SK-N-SH (cell line): ENCODE measurements at regions not wholly inside any gene's neighbourhood (a gene's known extent, or its start where the extent isn't known, plus 50 kb on each side); places are given as distances from the start of the nearest gene placed in this dataset.

Source experiments
- CTCF ChIA-PET: fragments of 300-600, 350-600 bp; formaldehyde crosslinking; extraction: SDS; loops from one replicate; lab custom pipeline; 2021; lab: Yijun Ruan, JAX
- POLR2A ChIA-PET: fragments of 350-600 bp; sonication (Branson Sonifier 250); formaldehyde crosslinking; extraction: SDS; loops from one replicate; lab custom pipeline; 2020; ENCODE audit warnings: antibody characterized with exemption, inconsistent platforms; lab: Yijun Ruan, JAX
- DNase-seq: peaks from one replicate; pipeline ENCODE4 v3.0.0; 2012
- H2AFZ ChIP-seq: fragments of 200-600 bp; sonication (generic); 2 replicates; pipeline ENCODE4 v1.8.1; 2016; ENCODE audit warnings: antibody characterized with exemption, mild to moderate bottlenecking, low read depth
- H3F3A ChIP-seq: fragments of 200-600 bp; sonication (generic); replicated peaks from 2 replicates; pipeline ENCODE3; 2016; ENCODE audit warnings: antibody characterized with exemption, mild to moderate bottlenecking; ENCODE audit not compliant: insufficient read depth
- H3K27ac ChIP-seq, 2 experiments: fragments of 200-500 bp in 1 of 2; fragments of 200-600 bp in 1 of 2; sonication (Bioruptor generic) in 1 of 2; sonication (generic), shearing (Covaris generic) in 1 of 2; 2 replicates each; pipeline versions ENCODE4 v1.5.1 to v1.6.1; 2014 to 2016; ENCODE audit warnings: low read depth in 2 of 2, inconsistent platforms in 1 of 2, low read length in 1 of 2, mild to moderate bottlenecking in 1 of 2, mixed read lengths in 1 of 2
- H3K27me3 ChIP-seq: fragments of 200-600 bp; sonication (generic), shearing (Covaris generic); 2 replicates; pipeline ENCODE4 v1.6.1; 2016; ENCODE audit warnings: mixed run types; ENCODE audit not compliant: insufficient read depth
- H3K36me3 ChIP-seq, 2 experiments: fragments of 200-500 bp in 1 of 2; fragments of 200-600 bp in 1 of 2; sonication (Bioruptor generic) in 1 of 2; sonication (generic) in 1 of 2; replicated peaks in 1 of 2; 2 replicates each; pipeline versions ENCODE3 to v1.5.1; 2014 to 2016; ENCODE audit warnings: low read length in 1 of 2, mild to moderate bottlenecking in 1 of 2; ENCODE audit not compliant: insufficient read depth in 2 of 2, control insufficient read depth in 1 of 2
- H3K4me1 ChIP-seq, 2 experiments: fragments of 200-500 bp in 1 of 2; fragments of 200-600 bp in 1 of 2; sonication (Bioruptor generic) in 1 of 2; sonication (generic), shearing (Covaris generic) in 1 of 2; 2 replicates each; pipeline versions ENCODE4 v1.5.1 to v1.6.1; 2014 to 2016; ENCODE audit warnings: low read depth in 1 of 2, low read length in 1 of 2, mixed run types in 1 of 2; ENCODE audit not compliant: insufficient read depth in 2 of 2, control insufficient read depth in 1 of 2
- H3K4me2 ChIP-seq: fragments of 200-600 bp; sonication (generic), shearing (Covaris generic); 2 replicates; pipeline ENCODE4 v1.6.1; 2017; ENCODE audit warnings: mixed run types
- H3K4me3 ChIP-seq, 2 experiments: fragments of 200-500 bp in 1 of 2; fragments of 200-600 bp in 1 of 2; sonication (Bioruptor generic) in 1 of 2; sonication (generic), shearing (Covaris generic) in 1 of 2; 2 replicates each; pipeline versions ENCODE4 v1.5.1 to v1.8.1; 2014 to 2016; ENCODE audit warnings: low read depth in 2 of 2, inconsistent platforms in 1 of 2, low read length in 1 of 2, mild to moderate bottlenecking in 1 of 2, mixed read lengths in 1 of 2, moderate library complexity in 1 of 2
- H3K79me2 ChIP-seq: fragments of 200-600 bp; sonication (generic); 2 replicates; pipeline ENCODE4 v1.8.1; 2017; ENCODE audit warnings: mild to moderate bottlenecking; ENCODE audit not compliant: insufficient read depth
- H3K9ac ChIP-seq: fragments of 200-600 bp; sonication (generic); 2 replicates; pipeline ENCODE4 v1.6.1; 2017; ENCODE audit warnings: mixed run types
- H3K9me2 ChIP-seq: fragments of 200-600 bp; sonication (generic); 2 replicates; pipeline ENCODE4 v1.6.1; 2017; ENCODE audit warnings: mixed run types
- H3K9me3 ChIP-seq: fragments of 200-600 bp; sonication (generic); 2 replicates; pipeline ENCODE4 v1.6.1; 2017; ENCODE audit warnings: mixed run types, mild to moderate bottlenecking, moderate library complexity
- H4K20me1 ChIP-seq: fragments of 200-600 bp; sonication (generic); 2 replicates; pipeline ENCODE4 v1.6.1; 2017; ENCODE audit warnings: mild to moderate bottlenecking, mixed run types; ENCODE audit not compliant: insufficient read depth
- CHD2 ChIP-seq: fragments of 150-350 bp; IDR thresholded peaks from 2 replicates; pipeline ENCODE4 v1.6.1; 2018; ENCODE audit warnings: low read length; ENCODE audit not compliant: partially characterized antibody
- ELF1 ChIP-seq: IDR thresholded peaks from 2 replicates; pipeline ENCODE4 v1.4.0; 2012
- EZH2phosphoT487 ChIP-seq: fragments of 200-600 bp; sonication (generic); IDR thresholded peaks from 2 replicates; pipeline ENCODE4 v1.6.1; 2017; ENCODE audit warnings: low read depth, mixed run types, mild to moderate bottlenecking, antibody characterized with exemption, moderate library complexity, borderline replicate concordance
- NFIC ChIP-seq: IDR thresholded peaks from 2 replicates; pipeline ENCODE4 v1.4.0; 2012; ENCODE audit warnings: borderline replicate concordance
- POLR2AphosphoS5 ChIP-seq: IDR thresholded peaks from 2 replicates; pipeline ENCODE4 v1.6.1; 2012; ENCODE audit warnings: low read depth, low read length
- RAD21 ChIP-seq: IDR thresholded peaks from 2 replicates; pipeline ENCODE4 v1.6.1; 2012; ENCODE audit warnings: mild to moderate bottlenecking, low read length
- RXRA ChIP-seq: IDR thresholded peaks from 2 replicates; pipeline ENCODE4 v1.4.0; 2012; ENCODE audit warnings: low read depth, mild to moderate bottlenecking, borderline replicate concordance
- SIN3A ChIP-seq: IDR thresholded peaks from 2 replicates; pipeline ENCODE4 v1.6.1; 2012; ENCODE audit warnings: low read depth, mild to moderate bottlenecking, low read length, moderate library complexity, borderline replicate concordance
- SMC3 ChIP-seq: IDR thresholded peaks from 2 replicates; pipeline ENCODE4 v1.6.1; 2012; ENCODE audit warnings: low read depth, low read length, improper control_type of control experiment
- YY1 ChIP-seq: IDR thresholded peaks from 2 replicates; pipeline ENCODE4 v1.4.0; 2012; ENCODE audit warnings: low read depth, mild to moderate bottlenecking
- WGBS: methylation state at CpG from one replicate; pipeline ENCODE4 v1.1.6; 2017; ENCODE audit warnings: low lambda C conversion rate; 5-methylcytosine and 5-hydroxymethylcytosine counted together
- TF ChIP-seq, protein P1 (sequence below): fragments of 150-350 bp; IDR thresholded peaks from 2 replicates; pipeline ENCODE4 v1.6.1; 2017; ENCODE audit warnings: antibody characterized with exemption, low read length, low read depth, borderline replicate concordance
- TF ChIP-seq, protein P2 (sequence below): IDR thresholded peaks from 2 replicates; pipeline ENCODE4 v1.4.0; 2012; ENCODE audit warnings: low read depth, borderline replicate concordance
- TF ChIP-seq, protein P3 (sequence below): IDR thresholded peaks from 2 replicates; pipeline ENCODE4 v1.6.1; 2012; ENCODE audit warnings: mild to moderate bottlenecking, low read depth, low read length, moderate library complexity
- TF ChIP-seq, protein P4 (sequence below): IDR thresholded peaks from 2 replicates; pipeline ENCODE4 v1.4.0; 2012; ENCODE audit warnings: low read depth, borderline replicate concordance
- TF ChIP-seq, protein P5 (sequence below): IDR thresholded peaks from 2 replicates; pipeline ENCODE4; 2012

DNA sequence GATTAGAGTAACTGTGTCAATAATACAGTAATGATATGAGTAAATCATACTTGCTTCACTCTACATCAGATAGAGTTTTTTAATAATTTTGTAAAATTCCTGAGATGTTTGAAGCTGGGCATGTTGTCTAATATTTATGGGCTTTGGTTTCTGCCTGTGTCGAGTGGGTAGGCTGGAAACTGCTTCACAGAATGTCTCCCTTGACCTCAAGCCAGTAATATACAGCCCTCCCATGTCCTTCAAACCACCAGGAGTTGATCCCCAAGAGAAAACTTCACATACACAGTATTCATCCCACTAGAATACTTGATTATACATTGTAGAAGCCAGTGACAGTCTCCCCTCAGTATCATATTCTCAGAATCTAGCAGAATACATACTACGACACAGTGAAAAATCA lies 284.8 kb upstream of the TENM3 start:
- whole genome bisulfite sequencing = 47% methylated on average over 2 of the region's 2 CpGs

DNA sequence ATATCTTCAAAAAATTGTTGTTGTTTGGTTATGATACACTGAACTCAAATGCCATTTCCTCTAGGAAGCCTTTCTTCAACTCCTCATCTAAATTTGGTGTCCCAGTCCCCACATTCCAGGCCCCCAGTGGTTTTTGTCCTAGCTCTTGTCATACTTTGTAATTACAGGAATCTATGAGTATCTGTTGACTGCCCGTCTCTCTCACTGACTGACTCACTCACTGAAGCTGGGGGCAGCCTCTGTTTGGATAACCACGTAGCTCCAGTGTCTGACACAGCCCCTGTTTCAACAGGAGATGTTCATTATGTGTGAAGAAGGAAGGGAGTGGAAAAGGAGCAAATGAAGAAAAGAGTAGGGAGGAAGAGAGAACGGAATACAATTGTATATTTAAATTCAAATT lies 284.1 kb upstream of the TENM3 start:
- no peak for DNase-seq
- 17% methylated on average over 3 of the region's 3 CpGs for WGBS
- Histone ChIP-seq H4K20me1 (no peaks in the 10 kb centered on the region), H3K9me2 (no peaks in the 10 kb centered on the region), H3K36me3 (no peaks in the 10 kb centered on the region), H3K4me1 (peaks cover 0 to 22% of the 10 kb centered on the region in 2 experiments; a peak in 3 of 4 replicates), H3K79me2 (no peaks in the 10 kb centered on the region), H3K4me3 (no peak overlapping the region), H3K9ac (no peak overlapping the region; the same call in 1 of the 2 replicates), H3K9me3 (no peaks in the 10 kb centered on the region), H3K27ac (peak overlapping the region; percentile 58 to 69; a peak in 3 of 4 replicates), H3F3A (peaks cover 12% of the 10 kb centered on the region), H3K4me2 (peak overlapping the region; percentile 21; the same call in 1 of the 2 replicates), H2AFZ (no peak overlapping the region), H3K27me3 (no peaks in the 10 kb centered on the region)
- ChIA-PET POLR2A (no interaction called here), CTCF (interaction anchor here (1.1 kb wide), 1 partner anchor 15 kb away, joined by 3 read pairs; no protein-coding TSS in a partner anchor)
- TF ChIP-seq EZH2phosphoT487 (no peak), SIN3A (no peak), NFIC (no peak), YY1 (no peak), CHD2 (no peak), RXRA (no peak), SMC3 (no peak), RAD21 (no peak), POLR2AphosphoS5 (no peak)
- TF ChIP-seq, protein P1, sequence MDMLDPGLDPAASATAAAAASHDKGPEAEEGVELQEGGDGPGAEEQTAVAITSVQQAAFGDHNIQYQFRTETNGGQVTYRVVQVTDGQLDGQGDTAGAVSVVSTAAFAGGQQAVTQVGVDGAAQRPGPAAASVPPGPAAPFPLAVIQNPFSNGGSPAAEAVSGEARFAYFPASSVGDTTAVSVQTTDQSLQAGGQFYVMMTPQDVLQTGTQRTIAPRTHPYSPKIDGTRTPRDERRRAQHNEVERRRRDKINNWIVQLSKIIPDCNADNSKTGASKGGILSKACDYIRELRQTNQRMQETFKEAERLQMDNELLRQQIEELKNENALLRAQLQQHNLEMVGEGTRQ = no peak
- TF ChIP-seq, protein P2, sequence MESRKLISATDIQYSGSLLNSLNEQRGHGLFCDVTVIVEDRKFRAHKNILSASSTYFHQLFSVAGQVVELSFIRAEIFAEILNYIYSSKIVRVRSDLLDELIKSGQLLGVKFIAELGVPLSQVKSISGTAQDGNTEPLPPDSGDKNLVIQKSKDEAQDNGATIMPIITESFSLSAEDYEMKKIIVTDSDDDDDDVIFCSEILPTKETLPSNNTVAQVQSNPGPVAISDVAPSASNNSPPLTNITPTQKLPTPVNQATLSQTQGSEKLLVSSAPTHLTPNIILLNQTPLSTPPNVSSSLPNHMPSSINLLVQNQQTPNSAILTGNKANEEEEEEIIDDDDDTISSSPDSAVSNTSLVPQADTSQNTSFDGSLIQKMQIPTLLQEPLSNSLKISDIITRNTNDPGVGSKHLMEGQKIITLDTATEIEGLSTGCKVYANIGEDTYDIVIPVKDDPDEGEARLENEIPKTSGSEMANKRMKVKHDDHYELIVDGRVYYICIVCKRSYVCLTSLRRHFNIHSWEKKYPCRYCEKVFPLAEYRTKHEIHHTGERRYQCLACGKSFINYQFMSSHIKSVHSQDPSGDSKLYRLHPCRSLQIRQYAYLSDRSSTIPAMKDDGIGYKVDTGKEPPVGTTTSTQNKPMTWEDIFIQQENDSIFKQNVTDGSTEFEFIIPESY = no peak
- TF ChIP-seq, protein P3, sequence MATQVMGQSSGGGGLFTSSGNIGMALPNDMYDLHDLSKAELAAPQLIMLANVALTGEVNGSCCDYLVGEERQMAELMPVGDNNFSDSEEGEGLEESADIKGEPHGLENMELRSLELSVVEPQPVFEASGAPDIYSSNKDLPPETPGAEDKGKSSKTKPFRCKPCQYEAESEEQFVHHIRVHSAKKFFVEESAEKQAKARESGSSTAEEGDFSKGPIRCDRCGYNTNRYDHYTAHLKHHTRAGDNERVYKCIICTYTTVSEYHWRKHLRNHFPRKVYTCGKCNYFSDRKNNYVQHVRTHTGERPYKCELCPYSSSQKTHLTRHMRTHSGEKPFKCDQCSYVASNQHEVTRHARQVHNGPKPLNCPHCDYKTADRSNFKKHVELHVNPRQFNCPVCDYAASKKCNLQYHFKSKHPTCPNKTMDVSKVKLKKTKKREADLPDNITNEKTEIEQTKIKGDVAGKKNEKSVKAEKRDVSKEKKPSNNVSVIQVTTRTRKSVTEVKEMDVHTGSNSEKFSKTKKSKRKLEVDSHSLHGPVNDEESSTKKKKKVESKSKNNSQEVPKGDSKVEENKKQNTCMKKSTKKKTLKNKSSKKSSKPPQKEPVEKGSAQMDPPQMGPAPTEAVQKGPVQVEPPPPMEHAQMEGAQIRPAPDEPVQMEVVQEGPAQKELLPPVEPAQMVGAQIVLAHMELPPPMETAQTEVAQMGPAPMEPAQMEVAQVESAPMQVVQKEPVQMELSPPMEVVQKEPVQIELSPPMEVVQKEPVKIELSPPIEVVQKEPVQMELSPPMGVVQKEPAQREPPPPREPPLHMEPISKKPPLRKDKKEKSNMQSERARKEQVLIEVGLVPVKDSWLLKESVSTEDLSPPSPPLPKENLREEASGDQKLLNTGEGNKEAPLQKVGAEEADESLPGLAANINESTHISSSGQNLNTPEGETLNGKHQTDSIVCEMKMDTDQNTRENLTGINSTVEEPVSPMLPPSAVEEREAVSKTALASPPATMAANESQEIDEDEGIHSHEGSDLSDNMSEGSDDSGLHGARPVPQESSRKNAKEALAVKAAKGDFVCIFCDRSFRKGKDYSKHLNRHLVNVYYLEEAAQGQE = no peak
- TF ChIP-seq, protein P4, sequence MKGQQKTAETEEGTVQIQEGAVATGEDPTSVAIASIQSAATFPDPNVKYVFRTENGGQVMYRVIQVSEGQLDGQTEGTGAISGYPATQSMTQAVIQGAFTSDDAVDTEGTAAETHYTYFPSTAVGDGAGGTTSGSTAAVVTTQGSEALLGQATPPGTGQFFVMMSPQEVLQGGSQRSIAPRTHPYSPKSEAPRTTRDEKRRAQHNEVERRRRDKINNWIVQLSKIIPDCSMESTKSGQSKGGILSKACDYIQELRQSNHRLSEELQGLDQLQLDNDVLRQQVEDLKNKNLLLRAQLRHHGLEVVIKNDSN = no peak

More for the DNA sequence above, 284.8 kb upstream of the TENM3 start:
- ChIA-PET CTCF (no interaction called here), POLR2A (no interaction called here)
- no peak overlapping the region for H3K9ac ChIP-seq
- H3K9me2 ChIP-seq = no peaks in the 10 kb centered on the region
- H3K4me1 ChIP-seq = peaks cover 0 to 22% of the 10 kb centered on the region in 2 experiments; a peak in 3 of 4 replicates
- no peaks in the 10 kb centered on the region for H3K27me3 ChIP-seq
- no peak for TF ChIP-seq CHD2
- TF ChIP-seq ELF1 = no peak
- no peak for TF ChIP-seq NFIC
- TF ChIP-seq, protein P1 = no peak
- TF ChIP-seq, protein P5, sequence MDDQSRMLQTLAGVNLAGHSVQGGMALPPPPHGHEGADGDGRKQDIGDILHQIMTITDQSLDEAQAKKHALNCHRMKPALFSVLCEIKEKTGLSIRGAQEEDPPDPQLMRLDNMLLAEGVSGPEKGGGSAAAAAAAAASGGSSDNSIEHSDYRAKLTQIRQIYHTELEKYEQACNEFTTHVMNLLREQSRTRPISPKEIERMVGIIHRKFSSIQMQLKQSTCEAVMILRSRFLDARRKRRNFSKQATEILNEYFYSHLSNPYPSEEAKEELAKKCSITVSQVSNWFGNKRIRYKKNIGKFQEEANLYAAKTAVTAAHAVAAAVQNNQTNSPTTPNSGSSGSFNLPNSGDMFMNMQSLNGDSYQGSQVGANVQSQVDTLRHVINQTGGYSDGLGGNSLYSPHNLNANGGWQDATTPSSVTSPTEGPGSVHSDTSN = peak; percentile 37
- no peak overlapping the region for H3K4me3 ChIP-seq
- H3F3A ChIP-seq = peaks cover 12% of the 10 kb centered on the region
- no peak for DNase-seq
- H3K27ac ChIP-seq = peak overlapping the region; percentile 69 to 85; a peak in 3 of 4 replicates
- H3K4me2 ChIP-seq = no peak overlapping the region
- H3K9me3 ChIP-seq = no peaks in the 10 kb centered on the region
- no peaks in the 10 kb centered on the region for H4K20me1 ChIP-seq
- no peaks in the 10 kb centered on the region for H3K36me3 ChIP-seq
- H2AFZ ChIP-seq = peak overlapping the region; percentile 25; the same call in 1 of the 2 replicates
- no peaks in the 10 kb centered on the region for H3K79me2 ChIP-seq
